Pulmonary artery endothelial cell (primary cell): ENCODE measurements at regions not wholly inside any gene's neighbourhood (a gene's known extent, or its start where the extent isn't known, plus 50 kb on each side); places are given as distances from the start of the nearest gene placed in this dataset.

Source experiments
- DNase-seq: peaks from one replicate; pipeline ENCODE4 v3.0.0-alpha.2; 2011; ENCODE audit warnings: low read depth, low spot score

DNA sequence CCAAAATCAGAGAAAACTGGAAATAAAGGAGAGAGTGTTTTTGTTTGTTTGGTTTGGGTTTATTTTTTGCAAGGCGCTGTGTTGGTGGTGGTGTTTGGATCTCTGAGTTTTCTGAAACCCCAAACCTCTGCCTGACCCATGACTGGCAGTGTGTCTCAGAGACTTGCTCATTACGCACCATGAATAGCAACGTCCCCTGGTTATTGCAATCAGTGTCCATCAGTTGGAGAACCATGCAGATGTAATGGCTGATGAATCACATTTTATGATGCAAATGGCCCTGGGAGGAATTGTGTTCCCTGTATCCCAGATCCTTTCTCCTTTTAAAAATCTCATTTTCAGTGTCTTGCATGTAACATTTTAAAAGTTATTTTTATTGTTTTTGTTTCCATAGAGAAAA lies 362.8 kb downstream of the PMP22 start:
- DNase-seq, result no peak

DNA sequence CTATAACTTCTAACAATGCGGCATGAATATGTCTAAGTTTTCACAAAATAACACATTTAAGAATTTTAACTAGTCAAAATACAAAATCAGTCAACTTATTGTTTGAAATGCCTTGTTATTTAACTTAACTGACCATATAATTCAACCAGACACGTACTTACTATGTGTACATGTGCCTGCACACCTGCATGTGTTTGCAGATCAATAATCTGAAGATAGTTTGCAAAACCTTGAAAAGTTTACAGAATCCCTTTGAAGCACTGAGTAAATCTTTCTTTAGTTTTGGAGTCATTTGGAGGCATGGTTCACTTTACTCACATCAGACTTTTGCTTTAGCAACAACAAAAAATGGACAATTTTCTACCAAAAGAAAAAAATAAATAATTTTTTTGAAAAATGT lies 363.8 kb downstream of the PMP22 start:
- DNase-seq, result no peak

DNA sequence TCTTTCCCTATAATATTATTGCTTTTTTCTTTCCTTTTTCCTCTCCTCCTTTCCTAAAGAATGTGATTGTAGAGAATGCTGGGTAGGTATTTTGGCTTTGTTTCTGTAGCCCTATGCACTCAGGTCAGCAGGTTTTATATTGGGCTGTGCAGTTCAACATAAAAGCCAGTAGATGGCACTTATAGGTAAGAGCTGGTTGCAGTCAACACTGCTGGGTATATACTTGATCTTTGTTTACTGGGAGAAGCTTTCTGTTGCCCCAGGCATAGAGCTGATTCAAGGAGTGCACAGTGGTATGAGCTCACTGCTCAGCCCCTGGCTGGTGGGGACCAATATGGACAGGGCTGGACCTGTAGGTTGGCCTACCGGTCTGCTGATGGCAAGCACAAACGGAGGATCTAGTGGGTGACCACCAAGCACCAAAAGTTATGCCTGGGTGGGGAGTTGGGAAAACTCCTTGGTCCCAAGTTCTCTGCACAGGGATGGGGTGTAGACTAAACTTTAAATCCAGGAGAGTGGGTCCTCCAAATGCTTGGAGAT lies 378.9 kb downstream of the PMP22 start:
- DNase-seq, result no peak

GRCh38 chr17:14882131-14882530 lies 383.0 kb downstream of the PMP22 start:
- no peak for DNase-seq

DNA sequence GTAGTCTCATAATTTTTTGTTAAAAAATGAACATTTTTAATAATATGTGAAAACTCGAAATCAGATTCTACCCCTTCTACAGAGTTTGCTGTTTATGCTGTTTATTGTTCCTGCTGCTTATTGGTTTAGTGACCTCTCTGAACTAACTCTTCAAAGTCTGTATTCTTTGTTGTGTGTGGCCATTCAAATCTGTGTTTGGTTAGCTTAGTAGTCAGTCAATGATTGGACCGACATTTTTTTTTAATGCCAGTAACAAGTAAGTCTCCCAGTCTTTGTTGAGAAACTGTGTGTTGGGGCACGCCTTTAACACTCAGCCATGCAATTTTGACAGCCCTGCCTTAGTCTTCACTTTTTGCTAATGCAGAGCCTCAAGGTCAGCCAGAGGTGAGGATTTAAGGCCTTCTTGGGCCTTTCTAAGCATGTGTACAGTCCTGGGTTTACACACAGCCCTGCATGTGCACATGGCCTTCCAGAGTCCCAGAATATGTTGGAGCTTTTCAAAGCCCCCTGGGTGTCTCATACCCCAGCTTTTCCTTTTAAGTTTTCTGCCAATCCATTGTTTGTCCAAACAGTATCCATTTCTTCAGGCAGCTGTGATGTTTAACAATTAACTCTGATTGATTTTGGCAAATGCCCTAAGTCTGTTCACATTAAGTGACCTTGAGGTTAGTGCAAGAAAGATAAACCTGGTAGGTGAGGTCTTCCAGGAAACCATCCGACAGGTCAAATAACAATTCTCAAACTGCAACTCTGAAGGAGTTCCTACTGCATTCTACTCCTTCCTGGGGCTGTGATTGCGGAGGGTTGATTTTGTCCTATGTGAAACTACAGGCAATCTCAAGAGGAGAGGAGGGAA lies 389.3 kb downstream of the PMP22 start:
- DNase-seq, result no peak

DNA sequence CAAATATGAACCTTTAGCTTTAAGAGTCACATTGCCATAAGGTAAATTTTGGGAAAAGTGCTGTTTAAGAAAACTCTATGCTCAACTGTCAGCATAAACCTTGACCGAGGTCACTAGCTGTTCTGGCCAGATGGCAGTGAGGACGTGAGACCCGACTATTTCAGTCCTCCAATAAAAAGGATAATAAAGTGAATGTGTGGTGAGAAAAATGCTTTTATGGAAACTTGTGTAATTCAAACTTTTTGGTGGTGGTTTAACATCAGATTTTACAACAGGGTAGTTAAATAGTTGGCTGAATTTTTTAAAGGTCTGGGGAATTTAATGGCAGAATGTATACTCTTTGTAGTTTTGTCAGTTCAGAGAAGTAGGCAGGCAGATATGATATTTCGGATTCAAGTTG lies 391.1 kb downstream of the PMP22 start:
- no peak for DNase-seq

GRCh38 chr17:14873540-14873939 lies 391.6 kb downstream of the PMP22 start:
- no peak for DNase-seq

DNA sequence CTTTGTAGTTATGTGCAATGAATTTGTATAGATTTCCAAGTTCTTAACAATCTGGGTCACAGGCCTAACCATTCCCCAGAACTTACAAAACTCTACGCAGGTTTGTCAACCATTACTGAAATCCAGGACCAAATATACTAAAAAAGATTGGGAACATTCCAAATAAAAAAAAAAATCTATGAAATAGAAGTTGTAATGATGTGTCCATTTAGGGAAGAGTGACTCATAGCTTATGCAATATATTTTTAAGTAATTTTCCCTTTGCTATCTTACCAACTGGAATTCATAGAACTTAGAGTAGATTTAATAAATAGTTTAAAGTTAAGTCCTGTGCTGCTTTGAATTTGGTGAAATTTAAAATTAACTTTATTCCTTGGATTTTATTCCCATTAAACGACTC lies 393.2 kb downstream of the PMP22 start:
- DNase-seq, result no peak

- no peak for DNase-seq
These were observed 398.9 kb downstream of the PMP22 start for GRCh38 chr17:14866266-14866665.

DNA sequence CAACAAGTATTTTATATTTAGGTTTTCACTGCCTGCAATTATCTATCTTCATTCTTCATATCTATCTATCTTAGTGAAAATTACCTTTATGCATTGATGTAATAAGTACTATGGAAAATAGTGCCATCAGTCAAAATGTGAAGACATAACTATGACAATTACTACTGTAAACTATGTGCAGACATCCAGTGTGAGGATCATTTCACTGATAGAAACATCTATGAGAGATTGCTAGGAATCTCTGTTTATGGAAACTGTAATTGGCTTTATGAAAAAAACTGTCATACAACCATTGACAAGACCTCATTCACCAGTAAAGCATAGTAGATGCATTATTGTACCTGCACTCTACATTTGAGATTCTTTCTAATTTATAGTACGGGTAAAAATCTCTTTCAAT lies 401.0 kb downstream of the PMP22 start:
- DNase-seq, result no peak

DNA sequence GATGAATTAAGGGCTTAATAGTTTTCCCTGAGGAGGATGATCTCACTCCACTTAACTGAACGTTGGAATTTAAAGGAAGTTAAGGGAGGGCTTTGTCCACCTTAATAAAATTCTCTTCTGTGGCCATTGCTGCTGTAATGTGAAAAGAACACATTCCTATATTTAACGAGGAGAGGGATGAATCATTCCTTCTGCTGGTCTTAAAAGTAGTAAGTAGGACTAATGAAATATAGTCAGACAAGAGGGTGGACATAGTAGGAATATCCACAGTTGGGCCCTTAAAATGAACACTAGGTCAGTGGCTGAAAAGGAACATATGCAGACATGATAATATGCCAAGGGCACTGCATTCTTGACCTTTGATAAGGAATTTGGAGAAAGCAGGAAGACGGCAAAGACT lies 405.6 kb downstream of the PMP22 start:
- no peak for DNase-seq

- DNase-seq, result no peak
These were observed 408.9 kb downstream of the PMP22 start for GRCh38 chr17:14856176-14856575.

GRCh38 chr17:14854691-14855090 lies 410.4 kb downstream of the PMP22 start:
- no peak for DNase-seq

GRCh38 chr17:14845591-14846281 lies 419.4 kb downstream of the PMP22 start:
- DNase-seq, result no peak

- no peak for DNase-seq
These were observed 421.9 kb downstream of the PMP22 start for GRCh38 chr17:14843086-14843795.

DNA sequence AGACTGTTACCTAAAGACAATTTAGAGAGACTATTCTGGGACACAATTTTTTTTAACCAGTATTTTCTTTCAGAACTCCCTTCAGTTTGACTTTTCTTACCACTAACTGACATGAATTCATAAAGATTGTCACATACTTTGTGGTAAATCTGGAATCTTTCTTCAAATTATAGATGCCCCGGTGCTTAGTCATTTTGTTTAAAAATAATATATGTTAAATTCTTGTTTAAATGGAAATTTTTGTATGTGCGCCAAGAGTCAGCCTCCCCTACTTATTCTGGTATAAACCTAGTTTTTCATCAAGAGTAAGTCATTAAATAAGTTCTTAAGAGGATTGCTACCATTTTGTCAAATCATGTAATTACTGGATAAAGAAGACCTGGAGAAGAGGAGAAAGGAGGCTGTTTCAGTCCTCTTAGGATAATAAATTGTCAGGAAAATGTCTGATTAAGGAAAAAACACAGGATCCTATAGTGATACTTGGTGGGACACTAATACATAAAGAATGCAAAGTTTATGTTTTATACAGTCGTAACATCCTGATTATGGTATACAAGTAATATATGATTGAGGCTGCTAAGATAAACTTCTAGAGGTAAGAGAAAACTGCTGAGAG lies 424.4 kb downstream of the PMP22 start:
- DNase-seq, result no peak

DNA sequence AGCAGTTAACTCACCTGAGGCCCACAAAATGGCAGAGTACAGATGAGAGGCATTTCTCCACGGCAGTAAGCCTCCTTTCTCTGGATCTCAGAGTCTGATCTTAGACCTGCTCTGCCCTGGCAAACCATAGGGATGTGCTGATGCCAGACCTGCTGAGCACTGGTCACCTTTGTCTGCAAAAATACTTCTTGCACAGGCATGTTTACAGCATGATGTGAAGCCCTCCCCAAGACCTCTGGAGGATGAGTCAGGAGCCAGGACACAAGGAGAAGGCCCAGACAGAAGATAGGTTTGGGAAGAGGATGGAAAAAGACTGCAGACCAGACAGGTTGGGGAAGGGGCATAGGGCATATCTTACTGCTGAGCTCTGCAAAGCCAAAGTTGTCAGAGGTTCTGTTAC lies 426.6 kb downstream of the PMP22 start:
- DNase-seq, result no peak

DNA sequence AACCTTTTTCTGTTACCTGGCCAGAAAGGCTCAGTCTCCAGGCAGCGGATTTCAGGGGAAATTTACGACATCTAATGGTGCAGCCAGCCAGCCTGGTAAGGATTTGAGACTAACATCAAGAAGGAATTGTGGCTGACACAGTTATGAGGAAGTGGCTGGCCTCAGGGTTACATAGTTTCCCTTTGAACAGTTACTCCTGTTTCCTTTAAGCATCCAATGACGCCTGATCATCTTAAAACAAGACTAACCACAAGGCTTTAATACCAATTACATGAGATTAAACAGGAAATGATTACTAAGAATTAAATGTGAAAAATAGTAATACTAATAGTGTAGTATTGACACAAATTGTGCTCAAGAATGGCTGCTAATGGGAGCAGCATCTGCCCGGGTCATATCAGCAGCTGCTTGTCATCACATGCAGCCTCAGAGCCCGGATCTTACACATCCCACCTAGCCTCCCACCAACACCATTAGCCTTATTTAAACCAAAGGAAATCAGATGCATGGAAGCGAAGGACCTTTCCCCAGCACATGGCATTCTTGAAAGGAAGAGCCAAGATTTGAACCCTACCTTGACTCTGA lies 431.8 kb downstream of the PMP22 start:
- DNase-seq, result no peak

- no peak for DNase-seq
These were observed 433.6 kb downstream of the PMP22 start for GRCh38 chr17:14831491-14831890.

- no peak for DNase-seq
These were observed 437.7 kb downstream of the PMP22 start for GRCh38 chr17:14827396-14827919.

- no peak for DNase-seq
These were observed 438.8 kb downstream of the PMP22 start for GRCh38 chr17:14826358-14826757.
